Panc1 (cell line): ENCODE measurements at regions not wholly inside any gene's neighbourhood (a gene's known extent, or its start where the extent isn't known, plus 50 kb on each side); places are given as distances from the start of the nearest gene placed in this dataset.

Source experiments
- ATAC-seq: fragments of 200-7000 bp; cut with Tn5 transposase; 2 replicates; pipeline ENCODE4 v1.9.1; 2020; ENCODE audit warnings: mild to moderate bottlenecking, moderate library complexity
- BruUV-seq: library from RNA; stranded (reverse); fragments of 400-500 nt; replicated peaks from 2 replicates; lab custom pipeline; 2021; lab: Mats Ljungman, UMichigan
- CTCF ChIA-PET: fragments of 300-600 bp; sonication (Branson Sonifier 250); formaldehyde crosslinking; loops from one replicate; lab custom pipeline; 2022; ENCODE audit warnings: antibody characterized with exemption; lab: Charles Lee
- POLR2A ChIA-PET: fragments of 300-600 bp; sonication (Branson Sonifier 250); formaldehyde crosslinking; loops from one replicate; lab custom pipeline; 2022; ENCODE audit warnings: antibody characterized with exemption; lab: Charles Lee
- DNase-seq: peaks from one replicate; pipeline ENCODE4 v3.0.0-alpha.2; 2010; ENCODE audit warnings: low read depth, low spot score
- H3K27ac ChIP-seq: 2 replicates; pipeline ENCODE4 v1.5.1; 2011; ENCODE audit warnings: mild to moderate bottlenecking, low read length, inconsistent platforms
- H3K27me3 ChIP-seq: fragments of 200-500 bp; sonication (Bioruptor generic); 2 replicates; pipeline ENCODE4 v1.6.0; 2014; ENCODE audit warnings: low read length, inconsistent platforms; ENCODE audit not compliant: control insufficient read depth, insufficient read depth
- H3K36me3 ChIP-seq: fragments of 200-500 bp; sonication (Bioruptor generic); 2 replicates; pipeline ENCODE4 v1.5.1; 2014; ENCODE audit warnings: inconsistent platforms, mild to moderate bottlenecking, low read length, moderate library complexity; ENCODE audit not compliant: control insufficient read depth, insufficient read depth
- H3K4me1 ChIP-seq: 2 replicates; pipeline ENCODE4 v1.5.1; 2011; ENCODE audit warnings: inconsistent platforms, mild to moderate bottlenecking, low read length, moderate library complexity; ENCODE audit not compliant: control insufficient read depth, insufficient read depth
- H3K4me3 ChIP-seq, 2 experiments: 2 replicates each; pipeline ENCODE4 v1.5.1; 2011 to 2012; ENCODE audit warnings: low read depth in 2 of 2, low read length in 2 of 2, mild to moderate bottlenecking in 2 of 2, inconsistent platforms in 1 of 2, moderate library complexity in 1 of 2
- H3K9me3 ChIP-seq: fragments of 200-500 bp; sonication (Bioruptor generic); 2 replicates; pipeline ENCODE4 v1.5.1; 2014; ENCODE audit warnings: low read depth, mild to moderate bottlenecking, inconsistent platforms, low read length, moderate library complexity; ENCODE audit not compliant: control insufficient read depth, insufficient read depth
- POLR2AphosphoS5 ChIP-seq: IDR thresholded peaks from 2 replicates; pipeline ENCODE4 v1.6.1; 2012; ENCODE audit warnings: mild to moderate bottlenecking, low read depth, low read length, moderate library complexity
- SIN3A ChIP-seq: IDR thresholded peaks from 2 replicates; pipeline ENCODE4 v1.6.1; 2012; ENCODE audit warnings: low read depth, mild to moderate bottlenecking, low read length, moderate library complexity, borderline replicate concordance; ENCODE audit not compliant: insufficient read depth
- TCF7L2 ChIP-seq: IDR thresholded peaks from 2 replicates; pipeline ENCODE4 v1.6.1; 2011; ENCODE audit warnings: mild to moderate bottlenecking, low read depth, low read length, inconsistent platforms
- in situ Hi-C: cut with HindIII; loops from 2 replicates; pipeline ENCODE4 v1.10.0; 2016; ENCODE audit warnings: low sequenced_read_pairs, low pct_unique_long_range_greater_than_20kb
- intact Hi-C: fragments of 100-400 bp; cut with micrococcal nuclease; formaldehyde crosslinking; loops from one replicate; pipeline ENCODE4 v1.10.0; 2022; ENCODE audit not compliant: unreplicated experiment
- TF ChIP-seq, protein P1 (sequence below), 2 experiments: IDR thresholded peaks; 2 replicates each; pipeline ENCODE4 v1.6.1; 2011 to 2012; ENCODE audit warnings: low read depth in 2 of 2, control low read depth in 1 of 2, low read length in 1 of 2, mild to moderate bottlenecking in 1 of 2, moderate library complexity in 1 of 2; ENCODE audit not compliant: insufficient read depth in 1 of 2
- TF ChIP-seq, protein P2 (sequence below): fragments of 450-650 bp; IDR thresholded peaks from 2 replicates; pipeline ENCODE4 v1.5.1; 2017; ENCODE audit warnings: mild to moderate bottlenecking

DNA sequence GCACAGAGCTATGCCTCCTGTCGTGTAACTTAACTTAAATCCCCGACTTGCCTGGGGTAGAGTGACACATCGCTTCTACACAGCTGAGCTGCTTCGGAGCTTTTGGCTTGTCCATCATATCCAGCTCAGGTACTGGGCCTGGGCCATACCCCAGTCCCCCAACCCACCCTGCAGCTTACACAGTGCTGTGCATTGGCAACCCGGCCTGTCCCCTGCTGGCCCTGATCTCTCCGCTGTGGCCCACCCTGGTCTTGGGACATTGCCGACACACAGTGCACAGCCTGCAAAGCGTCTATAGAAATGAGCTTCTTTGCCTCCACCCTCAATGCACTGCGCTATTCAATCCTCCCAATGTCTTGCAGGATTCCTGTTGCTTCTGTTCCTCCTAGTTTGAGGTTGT lies 342.8 kb upstream of the RAB6C start:
- Histone ChIP-seq H3K27me3 (peaks cover 6% of the 10 kb centered on the region; the same call in 1 of the 2 replicates), H3K36me3 (no peaks in the 10 kb centered on the region), H3K4me3 (no peak overlapping the region), H3K4me1 (no peaks in the 10 kb centered on the region), H3K27ac (no peak overlapping the region), H3K9me3 (no peaks in the 10 kb centered on the region)
- TF ChIP-seq, protein P1, sequence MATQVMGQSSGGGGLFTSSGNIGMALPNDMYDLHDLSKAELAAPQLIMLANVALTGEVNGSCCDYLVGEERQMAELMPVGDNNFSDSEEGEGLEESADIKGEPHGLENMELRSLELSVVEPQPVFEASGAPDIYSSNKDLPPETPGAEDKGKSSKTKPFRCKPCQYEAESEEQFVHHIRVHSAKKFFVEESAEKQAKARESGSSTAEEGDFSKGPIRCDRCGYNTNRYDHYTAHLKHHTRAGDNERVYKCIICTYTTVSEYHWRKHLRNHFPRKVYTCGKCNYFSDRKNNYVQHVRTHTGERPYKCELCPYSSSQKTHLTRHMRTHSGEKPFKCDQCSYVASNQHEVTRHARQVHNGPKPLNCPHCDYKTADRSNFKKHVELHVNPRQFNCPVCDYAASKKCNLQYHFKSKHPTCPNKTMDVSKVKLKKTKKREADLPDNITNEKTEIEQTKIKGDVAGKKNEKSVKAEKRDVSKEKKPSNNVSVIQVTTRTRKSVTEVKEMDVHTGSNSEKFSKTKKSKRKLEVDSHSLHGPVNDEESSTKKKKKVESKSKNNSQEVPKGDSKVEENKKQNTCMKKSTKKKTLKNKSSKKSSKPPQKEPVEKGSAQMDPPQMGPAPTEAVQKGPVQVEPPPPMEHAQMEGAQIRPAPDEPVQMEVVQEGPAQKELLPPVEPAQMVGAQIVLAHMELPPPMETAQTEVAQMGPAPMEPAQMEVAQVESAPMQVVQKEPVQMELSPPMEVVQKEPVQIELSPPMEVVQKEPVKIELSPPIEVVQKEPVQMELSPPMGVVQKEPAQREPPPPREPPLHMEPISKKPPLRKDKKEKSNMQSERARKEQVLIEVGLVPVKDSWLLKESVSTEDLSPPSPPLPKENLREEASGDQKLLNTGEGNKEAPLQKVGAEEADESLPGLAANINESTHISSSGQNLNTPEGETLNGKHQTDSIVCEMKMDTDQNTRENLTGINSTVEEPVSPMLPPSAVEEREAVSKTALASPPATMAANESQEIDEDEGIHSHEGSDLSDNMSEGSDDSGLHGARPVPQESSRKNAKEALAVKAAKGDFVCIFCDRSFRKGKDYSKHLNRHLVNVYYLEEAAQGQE (IDR thresholded peaks at IDR 0.05; ENCODE audit: insufficient read depth in 1 of 2, low read depth in 2 of 2, low read length in 1 of 2), result no peak
- TF ChIP-seq, protein P2, sequence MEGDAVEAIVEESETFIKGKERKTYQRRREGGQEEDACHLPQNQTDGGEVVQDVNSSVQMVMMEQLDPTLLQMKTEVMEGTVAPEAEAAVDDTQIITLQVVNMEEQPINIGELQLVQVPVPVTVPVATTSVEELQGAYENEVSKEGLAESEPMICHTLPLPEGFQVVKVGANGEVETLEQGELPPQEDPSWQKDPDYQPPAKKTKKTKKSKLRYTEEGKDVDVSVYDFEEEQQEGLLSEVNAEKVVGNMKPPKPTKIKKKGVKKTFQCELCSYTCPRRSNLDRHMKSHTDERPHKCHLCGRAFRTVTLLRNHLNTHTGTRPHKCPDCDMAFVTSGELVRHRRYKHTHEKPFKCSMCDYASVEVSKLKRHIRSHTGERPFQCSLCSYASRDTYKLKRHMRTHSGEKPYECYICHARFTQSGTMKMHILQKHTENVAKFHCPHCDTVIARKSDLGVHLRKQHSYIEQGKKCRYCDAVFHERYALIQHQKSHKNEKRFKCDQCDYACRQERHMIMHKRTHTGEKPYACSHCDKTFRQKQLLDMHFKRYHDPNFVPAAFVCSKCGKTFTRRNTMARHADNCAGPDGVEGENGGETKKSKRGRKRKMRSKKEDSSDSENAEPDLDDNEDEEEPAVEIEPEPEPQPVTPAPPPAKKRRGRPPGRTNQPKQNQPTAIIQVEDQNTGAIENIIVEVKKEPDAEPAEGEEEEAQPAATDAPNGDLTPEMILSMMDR, result no peak
- TF ChIP-seq TCF7L2, result no peak
- no peak for TF ChIP-seq POLR2AphosphoS5
- TF ChIP-seq SIN3A, result no peak
- in situ Hi-C loops, result no loop called here
- BruUV-seq, result no TSS peak
- POLR2A ChIA-PET, result no interaction called here
- DNase-seq (no peak), ATAC-seq (no peak)
- CTCF ChIA-PET, result no interaction called here
- intact Hi-C loops, result no loop called here

DNA sequence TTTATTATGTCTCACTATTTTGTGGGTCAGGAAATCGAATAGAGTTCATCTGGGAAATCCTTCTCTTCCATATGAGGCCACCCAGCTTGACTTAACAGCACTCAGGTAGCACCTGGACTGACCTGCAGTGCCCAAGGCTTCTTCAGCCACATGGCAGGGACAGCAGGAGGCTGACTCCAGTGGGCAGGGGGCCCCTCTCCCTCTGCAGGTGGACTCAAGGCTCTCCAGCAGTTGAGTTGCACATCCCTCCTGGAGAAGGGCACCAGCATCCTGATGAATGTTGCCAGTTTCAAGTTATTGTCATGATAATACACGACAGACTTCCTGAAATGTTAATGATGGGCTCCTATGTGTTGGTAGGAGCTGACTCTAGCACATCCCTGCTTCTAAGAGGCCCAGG lies 338.1 kb upstream of the RAB6C start:
- Histone ChIP-seq H3K9me3 (no peaks in the 10 kb centered on the region), H3K4me3 (no peak overlapping the region), H3K27me3 (0 out of 2 replicates have a peak, but pooled peaks cover 2% of the 10 kb centered on the region), H3K27ac (no peak overlapping the region), H3K4me1 (no peaks in the 10 kb centered on the region), H3K36me3 (no peaks in the 10 kb centered on the region)
- no TSS peak for BruUV-seq
- ChIA-PET CTCF (no interaction called here), POLR2A (no interaction called here)
- in situ Hi-C loops, result no loop called here
- intact Hi-C loops, result no loop called here
- ATAC-seq, result no peak
- TF ChIP-seq POLR2AphosphoS5 (no peak), TCF7L2 (no peak), SIN3A (no peak)
- TF ChIP-seq, protein P1 (IDR thresholded peaks at IDR 0.05; ENCODE audit: insufficient read depth in 1 of 2, low read depth in 2 of 2, low read length in 1 of 2), result no peak
- TF ChIP-seq, protein P2, result no peak
- no peak for DNase-seq
